NB4 (cell line): ENCODE measurements at regions not wholly inside any gene's neighbourhood (a gene's known extent, or its start where the extent isn't known, plus 50 kb on each side); places are given as distances from the start of the nearest gene placed in this dataset.

ENCODE experiments used
- CTCF ChIP-seq: IDR thresholded peaks from one replicate; pipeline ENCODE4 v1.5.1; 2012; ENCODE audit warnings: low read depth, low read length
- POLR2A ChIP-seq: IDR thresholded peaks from 2 replicates; pipeline ENCODE4 v1.6.1; 2011; ENCODE audit warnings: mild to moderate bottlenecking; ENCODE audit not compliant: insufficient read length; ENCODE audit errors: extremely low read depth

GRCh38 chr1:90810681-90811080 lies 93.6 kb upstream of the BARHL2 start:
- TF ChIP-seq POLR2A, result no peak
- TF ChIP-seq CTCF, result no peak
